Brain microvascular endothelial cell (primary cell): ENCODE measurements at regions not wholly inside any gene's neighbourhood (a gene's known extent, or its start where the extent isn't known, plus 50 kb on each side); places are given as distances from the start of the nearest gene placed in this dataset.

ENCODE experiments used
- DNase-seq: peaks from one replicate; pipeline ENCODE4 v3.0.0-alpha.2; 2020
- H3K27ac ChIP-seq: fragments of 250-450 bp; sonication (Bioruptor Pico); 2 replicates; pipeline ENCODE4 v1.5.1; 2020; ENCODE audit warnings: mild to moderate bottlenecking, moderate library complexity
- H3K27me3 ChIP-seq: fragments of 250-450 bp; sonication (Bioruptor Pico); replicated peaks from 2 replicates; pipeline ENCODE4 v1.5.1; 2020; ENCODE audit warnings: mild to moderate bottlenecking
- H3K36me3 ChIP-seq: fragments of 250-450 bp; sonication (Bioruptor Pico); replicated peaks from 2 replicates; pipeline ENCODE4 v1.5.1; 2020; ENCODE audit warnings: mild to moderate bottlenecking
- H3K4me3 ChIP-seq: 2 replicates; pipeline ENCODE4 v1.5.1; 2011; ENCODE audit warnings: low read depth, mild to moderate bottlenecking, control low read depth, low read length, moderate library complexity
- in situ Hi-C: cut with HindIII; loops from 2 replicates; pipeline ENCODE4 v1.10.0; 2017; ENCODE audit warnings: low sequenced_read_pairs, low pct_ligation_motif_present
- TF ChIP-seq, protein P1 (sequence below): IDR thresholded peaks from 2 replicates; pipeline ENCODE4 v1.5.1; 2011; ENCODE audit warnings: low read depth, mild to moderate bottlenecking, moderate library complexity, low read length, control low read depth, inconsistent platforms; ENCODE audit errors: missing control alignments

DNA sequence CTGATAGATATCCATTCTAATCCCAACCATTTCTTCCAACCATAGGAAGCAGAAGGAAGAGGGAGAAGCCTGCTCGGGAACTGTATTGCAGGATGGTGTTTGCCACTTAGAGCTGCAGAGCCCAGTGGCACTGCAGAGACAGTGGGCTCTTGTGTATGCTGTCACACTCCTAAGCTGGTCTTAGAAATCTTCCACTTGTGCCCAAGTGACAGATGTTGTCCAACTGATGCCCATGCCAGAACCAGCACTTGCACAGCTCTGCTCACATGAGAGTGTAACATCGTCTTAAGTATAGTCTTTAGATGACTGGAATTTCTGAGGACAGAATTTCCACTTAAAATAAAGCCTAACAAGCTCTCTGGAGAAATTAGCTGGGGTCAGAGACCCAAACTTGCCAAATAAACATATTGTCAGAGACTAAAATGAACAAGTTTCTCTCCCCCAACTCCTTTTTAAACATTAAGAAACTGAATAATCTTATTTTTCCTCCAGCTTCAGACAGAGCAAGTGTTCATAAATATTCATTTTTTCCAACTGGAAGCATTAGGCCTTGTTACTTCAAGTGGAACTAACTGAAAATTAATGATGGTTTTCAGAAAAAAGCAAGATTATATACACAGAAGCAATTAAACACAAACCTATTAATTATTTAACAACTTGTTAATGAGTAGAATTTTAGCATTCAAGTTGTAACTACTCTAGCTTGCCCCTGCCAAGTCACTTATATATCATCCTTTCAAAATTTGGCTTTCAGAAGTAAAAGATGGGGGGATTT is 577.3 kb downstream of the AJAP1 start:
- H3K36me3 ChIP-seq: no peaks in the 10 kb centered on the region
- in situ Hi-C loops: no loop called here
- no peak for DNase-seq
- TF ChIP-seq, protein P1, sequence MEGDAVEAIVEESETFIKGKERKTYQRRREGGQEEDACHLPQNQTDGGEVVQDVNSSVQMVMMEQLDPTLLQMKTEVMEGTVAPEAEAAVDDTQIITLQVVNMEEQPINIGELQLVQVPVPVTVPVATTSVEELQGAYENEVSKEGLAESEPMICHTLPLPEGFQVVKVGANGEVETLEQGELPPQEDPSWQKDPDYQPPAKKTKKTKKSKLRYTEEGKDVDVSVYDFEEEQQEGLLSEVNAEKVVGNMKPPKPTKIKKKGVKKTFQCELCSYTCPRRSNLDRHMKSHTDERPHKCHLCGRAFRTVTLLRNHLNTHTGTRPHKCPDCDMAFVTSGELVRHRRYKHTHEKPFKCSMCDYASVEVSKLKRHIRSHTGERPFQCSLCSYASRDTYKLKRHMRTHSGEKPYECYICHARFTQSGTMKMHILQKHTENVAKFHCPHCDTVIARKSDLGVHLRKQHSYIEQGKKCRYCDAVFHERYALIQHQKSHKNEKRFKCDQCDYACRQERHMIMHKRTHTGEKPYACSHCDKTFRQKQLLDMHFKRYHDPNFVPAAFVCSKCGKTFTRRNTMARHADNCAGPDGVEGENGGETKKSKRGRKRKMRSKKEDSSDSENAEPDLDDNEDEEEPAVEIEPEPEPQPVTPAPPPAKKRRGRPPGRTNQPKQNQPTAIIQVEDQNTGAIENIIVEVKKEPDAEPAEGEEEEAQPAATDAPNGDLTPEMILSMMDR: no peak
- H3K27me3 ChIP-seq: no peaks in the 10 kb centered on the region
- no peak overlapping the region for H3K4me3 ChIP-seq
- no peak overlapping the region for H3K27ac ChIP-seq

- no peak for DNase-seq
- in situ Hi-C loops: no loop called here
- TF ChIP-seq, protein P1: no peak
- Histone ChIP-seq H3K4me3 (no peak overlapping the region), H3K27ac (no peak overlapping the region), H3K27me3 (no peaks in the 10 kb centered on the region), H3K36me3 (no peaks in the 10 kb centered on the region)
These were observed 572.7 kb downstream of the AJAP1 start for GRCh38 chr1:5227114-5227513.

- Histone ChIP-seq H3K36me3 (no peaks in the 10 kb centered on the region), H3K27ac (no peak overlapping the region), H3K4me3 (no peak overlapping the region), H3K27me3 (no peaks in the 10 kb centered on the region)
- TF ChIP-seq, protein P1: no peak
- in situ Hi-C loops: no loop called here
- no peak for DNase-seq
These were observed 571.6 kb downstream of the AJAP1 start for GRCh38 chr1:5225707-5226704.

DNA sequence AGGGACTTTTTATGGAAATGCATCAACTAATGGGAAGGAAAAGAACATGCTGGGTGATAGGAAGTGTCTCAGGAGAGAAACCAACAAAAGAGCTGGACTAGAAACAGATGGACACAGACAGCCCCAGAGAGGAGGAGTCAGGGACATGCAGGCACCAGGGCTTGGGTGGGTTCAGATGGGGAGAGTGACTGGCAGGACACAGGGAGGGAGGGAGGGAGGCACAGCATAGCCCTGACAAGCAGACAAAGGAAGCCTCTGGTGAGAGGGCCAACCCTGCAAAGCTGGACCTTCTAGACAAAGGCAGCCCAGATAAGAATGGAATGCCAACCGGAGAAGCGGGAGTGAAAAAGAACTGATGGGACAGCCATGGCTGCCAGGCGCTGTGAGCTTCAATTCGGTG is 568.8 kb downstream of the AJAP1 start:
- DNase-seq: no peak
- TF ChIP-seq, protein P1: no peak
- in situ Hi-C loops: no loop called here
- H3K36me3 ChIP-seq: no peaks in the 10 kb centered on the region
- no peak overlapping the region for H3K4me3 ChIP-seq
- H3K27me3 ChIP-seq: no peaks in the 10 kb centered on the region
- H3K27ac ChIP-seq: no peak overlapping the region

- TF ChIP-seq, protein P1: no peak
- no peak overlapping the region for H3K4me3 ChIP-seq
- in situ Hi-C loops: no loop called here
- no peaks in the 10 kb centered on the region for H3K27me3 ChIP-seq
- H3K36me3 ChIP-seq: no peaks in the 10 kb centered on the region
- DNase-seq: no peak
- H3K27ac ChIP-seq: no peak overlapping the region
These were observed 568.2 kb downstream of the AJAP1 start for GRCh38 chr1:5222626-5223025.
